GM19240 (cell line): ENCODE measurements at regions not wholly inside any gene's neighbourhood (a gene's known extent, or its start where the extent isn't known, plus 50 kb on each side); places are given as distances from the start of the nearest gene placed in this dataset.

Experiments
- DNase-seq: peaks from one replicate; pipeline ENCODE4 v3.0.0; 2011; ENCODE audit warnings: low spot score; ENCODE audit not compliant: insufficient read length

DNA sequence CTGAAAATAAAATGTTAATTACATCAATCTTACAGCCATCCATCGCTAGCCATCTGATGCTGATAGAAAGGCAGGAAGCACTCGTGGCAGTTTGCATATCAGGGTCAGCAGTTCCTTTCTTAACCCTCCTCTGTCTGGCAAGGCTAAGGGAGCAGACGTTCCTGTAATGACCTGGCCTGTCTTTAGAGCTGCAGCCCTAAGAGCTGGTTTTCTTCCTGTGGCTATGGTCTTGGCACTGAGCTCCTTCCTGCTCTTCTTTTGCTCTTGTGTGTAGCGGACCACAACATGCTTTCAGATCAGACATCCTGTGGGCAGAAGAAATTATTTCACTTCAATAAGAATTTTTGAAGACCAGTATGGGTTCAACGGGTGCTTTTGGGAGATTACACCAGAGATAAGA lies 170.4 kb downstream of the DAD1 start:
- DNase-seq, result peak; percentile 24

DNA sequence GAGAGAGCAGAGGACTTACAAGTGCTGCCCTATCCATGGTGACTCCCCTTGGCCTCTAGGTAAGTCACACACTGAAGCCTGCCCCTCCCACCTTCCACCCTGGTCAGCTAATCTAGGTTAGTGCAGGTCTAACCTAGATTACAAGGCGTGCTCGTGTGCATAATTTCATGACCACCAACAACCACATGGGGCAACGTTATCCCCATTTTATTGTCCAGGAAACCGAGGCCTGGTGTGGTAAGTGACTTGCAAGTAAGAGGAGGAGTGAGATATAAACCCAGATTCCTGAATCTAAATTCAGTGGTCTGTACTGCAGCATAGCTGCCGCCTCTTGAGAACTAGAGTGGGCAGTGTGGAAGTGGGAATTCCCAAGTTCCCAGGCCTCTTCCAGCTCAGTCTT lies 171.1 kb downstream of the DAD1 start:
- no peak for DNase-seq

DNA sequence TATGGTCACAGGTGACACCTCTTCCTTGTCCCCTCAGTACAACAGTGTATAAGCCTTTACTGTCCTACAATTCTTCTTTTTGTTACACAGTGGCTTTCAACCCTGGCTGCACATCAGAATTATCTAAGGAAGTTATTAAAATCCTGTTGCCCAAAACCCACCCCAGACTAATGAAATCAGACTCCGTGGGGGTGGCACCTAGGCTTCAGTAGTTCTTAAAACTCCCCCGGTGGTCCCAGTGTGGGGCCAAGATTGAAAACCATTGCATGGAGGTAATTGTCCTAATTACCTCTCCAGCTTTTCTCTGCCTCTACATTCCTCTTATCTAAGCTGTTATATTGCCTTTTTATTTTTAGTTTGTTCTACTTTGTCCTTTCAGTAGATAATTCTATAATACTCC lies 172.8 kb downstream of the DAD1 start:
- no peak for DNase-seq

DNA sequence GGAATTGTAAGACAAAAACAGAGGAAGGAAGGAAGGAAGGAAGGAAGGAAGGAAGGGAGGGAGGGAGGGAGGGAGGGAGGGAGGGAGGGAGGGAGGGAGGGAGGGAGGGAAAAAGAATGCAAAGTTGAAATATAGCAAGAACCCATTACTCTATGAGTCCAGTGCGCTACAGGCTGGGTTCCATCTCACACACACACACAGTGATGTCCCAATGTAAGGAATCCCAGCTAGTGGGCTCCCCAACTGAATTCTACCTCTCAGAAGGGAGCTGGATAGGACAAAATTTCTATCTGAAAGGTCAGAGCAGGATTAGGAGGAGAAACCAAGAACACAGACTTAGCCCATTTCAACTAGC lies 173.4 kb downstream of the DAD1 start:
- DNase-seq, result no peak

DNA sequence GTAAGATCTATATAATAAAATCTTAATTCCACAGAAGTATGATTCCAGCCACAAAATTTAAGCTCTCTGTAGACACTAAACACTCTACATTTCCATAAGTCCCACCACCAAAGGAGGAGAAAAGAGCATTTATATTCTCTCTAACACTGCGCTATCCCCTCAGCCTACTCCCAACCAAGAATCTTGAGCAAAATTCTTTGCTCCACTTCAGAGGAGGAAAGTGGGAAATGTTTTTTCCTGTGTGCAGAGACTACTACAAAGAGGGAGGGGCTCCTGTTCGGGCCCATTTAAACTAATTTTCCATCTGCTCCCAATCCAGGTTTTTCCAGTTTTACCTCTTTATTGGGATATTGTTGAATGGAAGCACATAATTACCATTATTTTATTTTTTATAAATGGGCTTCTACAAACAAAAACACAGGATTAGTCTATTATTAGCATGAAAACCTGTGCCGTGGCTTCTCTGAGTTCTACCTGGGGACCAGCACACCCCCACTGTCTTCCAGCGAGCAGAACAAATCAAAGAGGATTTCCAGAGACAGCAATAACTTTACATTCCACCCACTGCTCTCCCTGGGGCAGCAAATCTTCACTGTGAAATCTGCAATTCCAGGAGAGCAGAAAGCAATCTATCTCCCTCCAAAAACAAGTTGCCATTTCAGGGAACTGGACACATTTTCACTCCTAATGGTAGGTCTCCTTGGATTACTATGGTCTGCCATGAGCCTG lies 174.0 kb downstream of the DAD1 start:
- no peak for DNase-seq

DNA sequence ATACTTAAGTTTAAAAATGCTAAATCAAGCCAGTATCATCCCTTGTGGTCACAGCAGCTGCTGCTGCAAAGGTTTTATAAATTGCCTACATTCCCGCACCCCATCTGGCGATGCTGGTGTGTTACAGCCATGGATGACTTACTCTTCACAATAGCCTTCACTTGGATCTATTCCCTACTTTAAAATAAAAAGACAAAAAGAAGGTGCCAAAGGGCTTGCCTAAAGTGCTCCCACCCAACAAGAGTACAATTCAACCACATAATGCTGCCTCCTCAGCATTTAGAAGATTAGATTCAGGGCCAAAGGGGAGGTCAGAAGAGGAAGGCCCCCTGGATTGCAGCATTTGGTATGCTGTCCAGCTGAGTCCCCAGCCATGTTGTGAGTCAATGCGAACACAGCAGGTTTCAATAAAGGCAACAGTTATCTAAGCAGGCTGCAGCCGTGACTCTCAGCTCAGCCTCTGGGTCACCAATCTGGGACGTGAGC lies 176.1 kb downstream of the DAD1 start:
- DNase-seq, result no peak

DNA sequence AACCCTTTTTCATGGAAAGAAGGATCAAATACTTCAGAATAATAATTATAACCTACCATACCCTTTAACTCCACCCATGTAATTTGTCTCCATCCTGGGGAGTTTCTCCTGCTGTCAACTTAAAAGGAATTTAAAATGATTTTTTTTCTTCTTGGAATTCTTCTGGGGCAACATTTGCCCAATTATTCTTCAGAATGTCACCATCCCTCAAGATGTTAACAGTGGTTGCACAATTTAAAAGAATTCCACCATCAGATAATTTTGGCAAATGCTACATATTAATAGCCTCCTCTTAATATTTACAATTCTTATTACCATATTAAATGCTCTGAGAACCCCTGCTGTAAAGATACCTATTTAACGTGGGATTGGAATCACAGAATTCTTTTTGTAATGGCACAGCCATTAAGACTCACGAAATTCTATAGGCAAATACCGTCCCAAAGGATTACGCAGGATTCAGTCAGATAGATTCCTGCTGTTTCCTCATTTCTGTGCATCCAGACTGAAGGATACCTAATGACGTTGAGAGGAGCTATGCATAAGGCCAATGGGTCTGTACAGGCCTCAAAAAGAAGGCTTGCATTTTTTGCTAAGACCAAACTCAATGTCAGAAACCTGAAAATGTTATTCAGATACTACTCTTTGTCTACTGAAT lies 177.5 kb downstream of the DAD1 start:
- no peak for DNase-seq

DNA sequence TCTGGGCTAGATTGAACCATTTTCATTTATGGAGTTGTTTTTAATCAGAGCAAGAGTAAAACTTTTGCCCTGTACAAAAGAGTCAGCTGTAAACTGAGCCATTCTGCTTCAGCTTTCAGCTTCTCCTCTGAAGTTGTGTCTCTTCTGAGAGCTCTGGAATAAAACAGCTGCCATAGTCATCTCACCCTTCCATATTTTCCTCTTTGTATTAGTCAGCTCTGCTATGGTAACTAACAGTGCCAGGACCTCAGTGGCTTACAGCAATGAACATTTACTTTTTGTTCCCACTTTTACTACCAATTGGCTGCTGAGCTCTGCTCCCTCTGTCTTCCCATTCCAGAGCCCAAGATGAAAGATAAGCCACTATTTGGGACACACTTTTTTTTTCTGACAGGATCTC lies 178.5 kb downstream of the DAD1 start:
- DNase-seq, result no peak

DNA sequence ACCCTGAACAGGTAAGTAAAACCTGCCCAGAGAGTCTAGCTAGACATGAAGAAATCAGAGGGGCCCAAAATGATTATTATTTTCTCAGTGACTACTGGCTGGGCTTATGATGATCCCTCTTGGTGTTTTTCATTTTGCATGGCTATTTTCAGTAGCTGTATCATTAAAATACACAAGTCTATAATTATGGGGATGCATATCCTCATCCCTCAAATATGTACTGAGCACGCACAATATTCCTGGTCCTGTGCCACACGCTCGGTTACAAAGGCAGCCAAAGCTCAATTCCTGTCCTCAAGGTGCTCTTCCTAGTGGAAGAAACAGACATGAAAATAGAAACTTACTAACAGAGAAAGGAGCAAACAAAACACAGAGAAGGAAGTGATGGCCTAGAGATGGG lies 180.0 kb downstream of the DAD1 start:
- DNase-seq, result no peak

DNA sequence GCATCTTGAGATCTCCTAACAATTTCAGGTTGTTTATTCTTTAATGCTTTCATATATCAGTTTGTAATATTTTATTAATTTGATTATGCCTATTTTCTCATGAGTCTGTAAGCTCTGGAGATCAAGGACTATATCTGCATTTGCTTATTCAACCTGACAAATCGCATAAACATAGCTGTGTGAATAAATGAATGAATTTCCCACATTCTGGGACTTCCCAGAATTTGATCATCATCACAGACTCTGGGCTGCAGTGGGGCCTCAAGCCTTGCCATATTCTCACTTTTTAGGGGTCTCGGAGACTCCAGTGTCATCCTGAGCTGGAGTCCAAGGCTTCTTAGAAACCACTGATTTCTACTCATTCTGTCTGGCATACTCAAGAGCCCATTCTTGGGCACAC lies 180.5 kb downstream of the DAD1 start:
- DNase-seq, result no peak

DNA sequence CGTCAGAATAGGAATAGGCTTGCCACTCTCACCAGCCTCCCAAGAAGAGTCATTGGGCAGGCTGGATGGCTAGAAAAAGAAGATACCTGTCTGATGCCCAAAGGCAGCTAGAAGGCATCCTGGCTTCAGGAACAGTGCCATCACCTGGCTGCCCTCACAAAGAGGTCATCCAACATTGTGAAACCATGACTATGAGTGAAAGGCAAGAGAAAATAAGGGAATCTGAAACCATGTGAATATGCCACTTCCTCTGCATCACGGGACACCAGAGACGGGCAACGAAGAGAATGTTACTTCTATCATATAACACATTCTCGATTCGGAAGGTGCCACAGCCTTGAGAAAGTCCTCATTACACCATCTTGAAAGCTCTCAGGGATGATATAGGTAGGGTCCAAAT lies 182.0 kb downstream of the DAD1 start:
- DNase-seq, result no peak

DNA sequence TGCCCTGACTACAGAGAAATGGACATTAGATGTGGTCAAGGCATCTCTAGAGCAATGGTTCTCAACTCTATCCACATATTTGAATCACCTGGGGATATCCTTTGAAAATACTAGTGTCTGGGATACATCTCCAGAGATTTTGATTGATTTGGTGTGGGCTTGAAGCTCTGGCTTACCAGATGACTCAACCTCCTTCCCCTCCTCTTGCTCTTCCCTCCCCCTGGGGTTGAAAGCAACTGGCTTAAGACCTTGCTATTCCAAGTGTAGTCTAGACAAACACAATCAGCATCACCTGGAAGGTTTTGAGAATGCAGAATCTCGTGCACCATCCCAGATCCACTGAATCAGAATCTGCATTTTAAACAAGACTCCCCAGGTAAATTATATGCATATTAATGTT lies 183.8 kb downstream of the DAD1 start:
- DNase-seq, result no peak

DNA sequence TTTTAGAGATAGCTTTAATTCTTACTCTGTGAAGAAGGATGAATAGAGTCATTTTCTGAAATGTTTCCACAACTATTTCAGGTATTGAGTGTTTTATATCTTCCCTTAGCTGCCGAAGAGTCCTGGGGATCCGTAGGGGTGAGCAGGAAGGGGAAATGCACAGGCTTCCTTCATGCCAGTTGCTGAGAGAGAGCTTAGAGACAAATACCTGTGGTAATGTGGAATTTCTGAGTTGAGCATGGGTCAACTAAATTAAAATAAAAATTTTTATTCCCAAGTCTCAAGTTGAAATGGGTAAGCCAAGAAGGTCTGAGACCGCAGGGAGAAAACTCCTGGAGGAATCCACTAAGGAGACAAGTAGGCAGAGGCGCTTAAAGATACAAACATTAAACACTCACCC lies 185.7 kb downstream of the DAD1 start:
- no peak for DNase-seq

DNA sequence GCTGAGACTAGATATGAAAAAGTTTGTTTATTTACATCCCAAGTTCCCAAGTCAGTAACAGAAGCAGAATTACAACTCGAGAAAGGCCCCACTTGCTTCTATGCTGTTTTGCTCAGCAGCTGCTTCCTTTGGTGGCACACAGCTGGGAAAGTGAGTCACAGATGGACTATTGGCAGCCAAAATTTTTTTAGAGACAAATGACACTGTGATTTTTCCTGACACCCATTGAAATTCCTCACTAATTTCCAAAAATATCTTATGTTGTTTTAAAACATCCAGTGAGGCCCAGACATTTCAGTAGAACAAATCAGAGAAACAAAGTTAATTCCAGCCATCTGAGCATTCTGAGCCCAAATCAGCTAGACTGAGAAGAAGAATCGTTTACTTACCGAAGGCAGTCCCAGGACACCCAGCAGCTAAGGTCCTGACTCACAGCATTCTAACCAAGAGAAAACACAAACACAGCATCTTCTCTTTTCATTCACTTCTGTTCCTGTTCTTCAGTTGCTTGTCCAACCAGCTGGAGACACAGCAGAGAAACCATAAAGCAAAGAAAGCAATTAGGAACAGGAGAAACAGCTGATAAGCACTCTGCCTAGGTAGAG lies 188.3 kb downstream of the DAD1 start:
- DNase-seq, result no peak

DNA sequence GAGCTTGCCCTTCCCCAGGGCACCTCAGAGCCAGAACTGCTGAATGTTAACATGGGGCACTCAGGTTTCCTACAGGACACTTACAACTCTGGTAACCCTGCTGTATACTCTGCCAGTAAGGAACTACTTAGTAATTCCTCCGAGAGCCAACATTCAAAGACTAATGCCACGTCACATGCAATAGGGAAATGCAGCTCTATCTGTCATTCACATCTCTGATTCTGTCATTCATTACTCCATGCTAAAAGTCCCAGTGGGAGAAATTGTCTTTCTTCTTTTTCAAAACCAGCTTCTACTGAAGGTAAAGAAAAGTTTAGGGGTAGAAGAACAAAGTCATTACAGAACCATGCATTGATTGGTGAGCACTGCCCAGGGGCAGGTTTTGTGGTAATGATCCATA lies 189.2 kb downstream of the DAD1 start:
- DNase-seq, result no peak

DNA sequence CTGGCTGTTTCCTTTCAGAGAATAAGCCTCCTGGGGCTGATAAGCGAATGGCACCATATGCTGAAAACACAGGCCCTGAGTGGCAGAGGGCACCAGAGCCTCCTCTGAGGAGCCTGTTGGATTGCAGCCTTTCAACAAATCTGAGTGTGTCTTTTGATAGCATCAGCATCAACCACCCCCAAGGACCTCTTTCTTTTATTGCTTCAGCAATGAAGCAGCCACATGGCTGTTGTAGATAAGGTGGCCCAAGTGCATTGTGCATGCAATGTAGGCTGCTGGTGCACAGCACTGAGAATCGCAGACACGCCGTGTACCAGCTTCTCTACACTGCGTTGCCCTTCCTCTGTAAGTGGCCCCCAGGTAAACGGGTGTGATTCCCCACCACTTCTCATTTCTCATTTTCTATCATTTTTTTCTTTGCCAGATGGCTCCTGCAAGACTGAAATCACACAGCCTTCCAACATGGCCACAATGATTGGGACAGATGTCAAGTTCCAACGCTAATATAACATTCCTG lies 191.7 kb downstream of the DAD1 start:
- DNase-seq, result no peak

DNA sequence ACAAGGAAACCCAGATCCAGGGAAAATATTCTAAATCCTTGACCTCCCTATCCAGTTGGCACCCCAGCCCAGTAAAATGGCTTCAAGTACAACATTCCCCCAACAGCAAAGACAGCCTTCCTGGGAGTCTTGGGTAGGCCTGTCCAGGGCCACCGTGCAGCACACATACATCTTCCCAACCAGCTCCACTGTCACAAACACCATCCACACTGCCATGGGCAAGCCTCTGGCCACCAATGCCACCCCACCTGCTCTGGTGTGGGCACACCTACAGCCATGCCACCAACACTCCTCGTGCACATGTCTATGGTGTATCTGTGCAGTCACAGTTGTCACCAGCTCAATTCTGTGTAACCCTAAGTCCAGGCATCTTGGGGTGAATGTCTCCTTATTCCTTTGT lies 193.2 kb downstream of the DAD1 start:
- DNase-seq, result no peak

DNA sequence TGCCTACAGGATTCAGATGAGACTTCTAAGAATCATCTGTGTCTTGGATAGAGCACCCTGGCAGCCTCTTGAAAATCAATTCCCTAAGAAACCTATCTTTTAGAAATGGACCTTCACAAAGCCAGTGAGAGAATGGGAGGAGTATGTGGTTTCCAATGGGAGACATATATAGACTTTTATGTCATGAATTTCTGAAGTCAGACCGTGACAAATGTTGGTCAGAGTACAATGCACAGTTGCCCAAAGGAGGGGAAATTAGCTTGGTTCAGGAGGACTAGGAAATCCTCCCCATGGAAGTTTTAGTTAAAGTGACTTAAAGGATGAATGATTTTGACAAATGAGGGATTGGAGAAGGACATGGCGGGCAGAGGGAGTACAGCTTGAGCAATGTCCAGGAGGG lies 194.4 kb downstream of the DAD1 start:
- no peak for DNase-seq

DNA sequence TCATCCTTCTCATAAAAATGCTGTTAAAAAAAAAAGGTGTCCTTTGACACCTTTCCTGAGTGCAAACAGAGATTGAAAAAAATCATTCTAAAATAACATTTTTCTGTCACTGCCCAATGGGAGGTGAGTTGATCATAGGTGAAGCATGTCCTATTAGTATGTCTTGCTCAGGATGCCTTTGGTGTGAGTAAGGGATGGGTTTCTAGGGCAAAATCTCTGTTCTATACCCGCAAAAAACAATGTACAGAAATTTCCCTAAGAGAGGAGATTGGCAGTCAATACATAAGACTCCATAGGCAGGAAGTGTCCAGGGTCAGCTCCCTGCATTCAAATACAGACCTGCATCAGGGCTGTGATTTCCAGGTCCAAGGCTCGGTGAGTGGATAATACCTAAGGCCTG lies 195.2 kb downstream of the DAD1 start:
- no peak for DNase-seq

DNA sequence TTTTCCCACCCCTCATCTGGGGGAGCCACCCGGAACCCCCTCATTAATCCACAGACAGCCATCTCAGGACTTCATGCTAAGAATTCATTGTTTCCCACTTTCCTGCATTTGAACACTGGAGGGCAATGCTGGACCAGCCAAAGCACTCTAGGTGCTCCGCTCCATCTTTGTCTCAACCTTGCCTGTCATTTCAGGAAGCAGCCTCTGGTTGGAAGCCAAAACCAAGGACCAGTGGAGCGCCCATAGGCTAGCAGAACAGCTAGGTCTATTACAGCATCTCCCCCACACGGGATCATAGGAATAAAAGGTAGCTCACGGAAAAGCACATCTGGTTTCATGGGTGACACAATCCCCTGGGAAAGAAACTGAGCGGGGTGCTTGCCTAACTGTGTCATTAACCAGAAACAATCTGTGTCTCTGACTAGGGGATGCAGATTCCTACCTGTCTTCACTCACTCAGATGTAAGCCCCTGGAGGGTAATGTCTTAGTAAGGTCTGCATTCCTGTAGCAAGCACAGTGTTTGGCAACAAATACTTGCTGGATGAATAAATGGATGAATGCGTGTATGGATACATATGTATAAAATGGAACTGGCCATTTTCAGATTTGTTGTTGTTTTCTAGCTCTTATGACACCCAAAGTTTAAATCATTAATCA lies 197.0 kb downstream of the DAD1 start:
- DNase-seq, result peak; percentile 15

DNA sequence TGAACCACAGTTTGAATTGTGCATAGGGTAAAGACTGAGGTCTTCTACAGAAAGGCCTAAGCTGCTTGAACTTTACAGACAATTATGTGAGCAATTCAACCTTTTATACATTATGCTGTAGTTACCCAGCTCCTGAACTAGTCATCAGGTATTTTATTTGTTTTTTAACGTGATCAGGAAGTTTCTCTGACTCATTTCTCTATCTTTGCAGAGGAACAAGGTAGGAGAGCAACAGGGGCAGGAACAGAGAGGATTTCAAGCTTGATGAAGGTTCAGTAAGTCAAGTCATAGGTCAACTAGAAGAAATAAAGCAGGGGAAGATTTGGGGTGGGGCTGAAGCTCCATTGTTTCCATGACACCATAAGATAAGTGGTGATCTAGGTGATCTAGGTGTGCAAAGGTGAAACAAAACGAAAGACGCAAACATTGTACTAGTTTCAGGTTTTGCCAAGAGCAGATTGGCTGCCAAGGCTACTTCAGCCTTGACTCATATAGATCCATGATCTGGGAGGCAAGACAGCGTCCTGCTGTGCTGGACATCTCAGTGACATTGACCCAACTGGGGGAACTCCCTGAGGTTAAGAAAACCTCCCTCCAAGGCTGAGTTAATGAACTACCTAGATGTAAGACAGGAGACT lies 198.1 kb downstream of the DAD1 start:
- no peak for DNase-seq

DNA sequence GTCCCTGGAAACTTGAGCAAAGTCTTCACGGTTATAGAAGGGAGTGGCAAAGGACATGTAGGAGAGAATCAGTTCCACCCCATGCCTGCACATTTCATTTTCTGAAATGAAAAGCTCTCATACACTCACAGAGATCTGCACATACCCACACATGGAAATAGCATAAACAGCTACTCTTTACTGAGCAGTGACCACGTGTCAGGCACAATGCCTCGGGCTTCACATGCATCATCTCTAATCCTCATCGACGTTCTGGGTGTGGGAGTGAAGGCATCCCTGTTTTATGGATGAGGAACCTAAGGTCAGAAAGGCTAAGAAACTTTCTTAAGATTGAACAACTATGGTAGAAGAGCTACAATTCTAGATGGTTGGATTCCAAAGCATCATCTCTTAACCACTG lies 198.8 kb downstream of the DAD1 start:
- no peak for DNase-seq
